ENCODE measurements at regions not wholly inside any gene's neighbourhood (a gene's known extent, or its start where the extent isn't known, plus 50 kb on each side); places are given as distances from the start of the nearest gene placed in this dataset.

GRCh38 chr5:106853266-106853665 is 817.5 kb downstream of the EFNA5 start:
- H3K27ac ChIP-seq (ENCODE audit: low read depth, low read length) = no peak overlapping the region
- H3K4me3 ChIP-seq (ENCODE audit: low read depth, low read length) = no peak overlapping the region
- H3K9me3 ChIP-seq (ENCODE audit: control insufficient read depth, insufficient read depth, low read depth, low read length) = peaks cover 6% of the 10 kb centered on the region; the same call in 1 of the 2 replicates
- no peaks in the 10 kb centered on the region for H3K27me3 ChIP-seq (ENCODE audit: control insufficient read depth, insufficient read depth, low read length)
- no peaks in the 10 kb centered on the region for H3K36me3 ChIP-seq (ENCODE audit: control insufficient read depth, insufficient read depth, low read length)
- H3K4me1 ChIP-seq (ENCODE audit: control insufficient read depth, insufficient read depth, low read length) = peaks cover 6% of the 10 kb centered on the region
- no peak overlapping the region for H3K9ac ChIP-seq (ENCODE audit: low read length)

- no peaks in the 10 kb centered on the region; the same call in 1 of the 2 replicates for H3K4me1 ChIP-seq (ENCODE audit: control insufficient read depth, insufficient read depth, low read length)
- H3K4me3 ChIP-seq (ENCODE audit: low read depth, low read length) = no peak overlapping the region
- no peaks in the 10 kb centered on the region for H3K27me3 ChIP-seq (ENCODE audit: control insufficient read depth, insufficient read depth, low read length)
- H3K27ac ChIP-seq (ENCODE audit: low read depth, low read length) = no peak overlapping the region
- H3K36me3 ChIP-seq (ENCODE audit: control insufficient read depth, insufficient read depth, low read length) = no peaks in the 10 kb centered on the region
- H3K9me3 ChIP-seq (ENCODE audit: control insufficient read depth, insufficient read depth, low read depth, low read length) = no peaks in the 10 kb centered on the region
- no peak overlapping the region for H3K9ac ChIP-seq (ENCODE audit: low read length)
Observed at GRCh38 chr5:106849266-106849665, 821.5 kb downstream of the EFNA5 start.

GRCh38 chr5:106843812-106844416 is 826.8 kb downstream of the EFNA5 start:
- Histone ChIP-seq H3K9ac (ENCODE audit: low read length) (no peak overlapping the region), H3K9me3 (ENCODE audit: control insufficient read depth, insufficient read depth, low read depth, low read length) (no peaks in the 10 kb centered on the region), H3K36me3 (ENCODE audit: control insufficient read depth, insufficient read depth, low read length) (no peaks in the 10 kb centered on the region), H3K27me3 (ENCODE audit: control insufficient read depth, insufficient read depth, low read length) (no peaks in the 10 kb centered on the region), H3K4me3 (ENCODE audit: low read depth, low read length) (no peak overlapping the region), H3K27ac (ENCODE audit: low read depth, low read length) (no peak overlapping the region), H3K4me1 (ENCODE audit: control insufficient read depth, insufficient read depth, low read length) (no peaks in the 10 kb centered on the region)

GRCh38 chr5:106833517-106833916 is 837.2 kb downstream of the EFNA5 start:
- Histone ChIP-seq H3K9me3 (ENCODE audit: control insufficient read depth, insufficient read depth, low read depth, low read length) (no peaks in the 10 kb centered on the region), H3K36me3 (ENCODE audit: control insufficient read depth, insufficient read depth, low read length) (no peaks in the 10 kb centered on the region), H3K9ac (ENCODE audit: low read length) (no peak overlapping the region), H3K27me3 (ENCODE audit: control insufficient read depth, insufficient read depth, low read length) (no peaks in the 10 kb centered on the region), H3K4me3 (ENCODE audit: low read depth, low read length) (no peak overlapping the region), H3K4me1 (ENCODE audit: control insufficient read depth, insufficient read depth, low read length) (no peaks in the 10 kb centered on the region), H3K27ac (ENCODE audit: low read depth, low read length) (no peak overlapping the region)

GRCh38 chr5:106827061-106827460 is 843.7 kb downstream of the EFNA5 start:
- no peaks in the 10 kb centered on the region for H3K9me3 ChIP-seq (ENCODE audit: control insufficient read depth, insufficient read depth, low read depth, low read length)
- H3K4me1 ChIP-seq (ENCODE audit: control insufficient read depth, insufficient read depth, low read length) = no peaks in the 10 kb centered on the region
- H3K27me3 ChIP-seq (ENCODE audit: control insufficient read depth, insufficient read depth, low read length) = no peaks in the 10 kb centered on the region
- no peak overlapping the region for H3K27ac ChIP-seq (ENCODE audit: low read depth, low read length)
- H3K36me3 ChIP-seq (ENCODE audit: control insufficient read depth, insufficient read depth, low read length) = no peaks in the 10 kb centered on the region
- no peak overlapping the region for H3K4me3 ChIP-seq (ENCODE audit: low read depth, low read length)
- H3K9ac ChIP-seq (ENCODE audit: low read length) = no peak overlapping the region

GRCh38 chr5:106825374-106825773 is 845.4 kb downstream of the EFNA5 start:
- H3K4me1 ChIP-seq (ENCODE audit: control insufficient read depth, insufficient read depth, low read length) = no peaks in the 10 kb centered on the region
- H3K27ac ChIP-seq (ENCODE audit: low read depth, low read length) = no peak overlapping the region
- no peaks in the 10 kb centered on the region for H3K9me3 ChIP-seq (ENCODE audit: control insufficient read depth, insufficient read depth, low read depth, low read length)
- H3K27me3 ChIP-seq (ENCODE audit: control insufficient read depth, insufficient read depth, low read length) = no peaks in the 10 kb centered on the region
- H3K9ac ChIP-seq (ENCODE audit: low read length) = no peak overlapping the region
- H3K4me3 ChIP-seq (ENCODE audit: low read depth, low read length) = no peak overlapping the region
- H3K36me3 ChIP-seq (ENCODE audit: control insufficient read depth, insufficient read depth, low read length) = no peaks in the 10 kb centered on the region

- Histone ChIP-seq H3K9me3 (ENCODE audit: control insufficient read depth, insufficient read depth, low read depth, low read length) (no peaks in the 10 kb centered on the region), H3K36me3 (ENCODE audit: control insufficient read depth, insufficient read depth, low read length) (no peaks in the 10 kb centered on the region), H3K4me3 (ENCODE audit: low read depth, low read length) (no peak overlapping the region), H3K27me3 (ENCODE audit: control insufficient read depth, insufficient read depth, low read length) (no peaks in the 10 kb centered on the region), H3K9ac (ENCODE audit: low read length) (no peak overlapping the region), H3K4me1 (ENCODE audit: control insufficient read depth, insufficient read depth, low read length) (no peaks in the 10 kb centered on the region), H3K27ac (ENCODE audit: low read depth, low read length) (no peak overlapping the region)
Observed at GRCh38 chr5:106822851-106823250, 847.9 kb downstream of the EFNA5 start.

- H3K27ac ChIP-seq (ENCODE audit: low read depth, low read length) = no peak overlapping the region
- H3K9me3 ChIP-seq (ENCODE audit: control insufficient read depth, insufficient read depth, low read depth, low read length) = no peaks in the 10 kb centered on the region
- no peak overlapping the region for H3K4me3 ChIP-seq (ENCODE audit: low read depth, low read length)
- H3K36me3 ChIP-seq (ENCODE audit: control insufficient read depth, insufficient read depth, low read length) = no peaks in the 10 kb centered on the region
- no peaks in the 10 kb centered on the region for H3K4me1 ChIP-seq (ENCODE audit: control insufficient read depth, insufficient read depth, low read length)
- H3K27me3 ChIP-seq (ENCODE audit: control insufficient read depth, insufficient read depth, low read length) = no peaks in the 10 kb centered on the region
- no peak overlapping the region for H3K9ac ChIP-seq (ENCODE audit: low read length)
Observed at GRCh38 chr5:106818552-106818951, 852.2 kb downstream of the EFNA5 start.

GRCh38 chr5:106814961-106815360 is 855.8 kb downstream of the EFNA5 start:
- Histone ChIP-seq H3K27ac (ENCODE audit: low read depth, low read length) (no peak overlapping the region), H3K27me3 (ENCODE audit: control insufficient read depth, insufficient read depth, low read length) (no peaks in the 10 kb centered on the region), H3K9ac (ENCODE audit: low read length) (no peak overlapping the region), H3K36me3 (ENCODE audit: control insufficient read depth, insufficient read depth, low read length) (no peaks in the 10 kb centered on the region), H3K4me3 (ENCODE audit: low read depth, low read length) (no peak overlapping the region), H3K9me3 (ENCODE audit: control insufficient read depth, insufficient read depth, low read depth, low read length) (no peaks in the 10 kb centered on the region), H3K4me1 (ENCODE audit: control insufficient read depth, insufficient read depth, low read length) (no peaks in the 10 kb centered on the region)

GRCh38 chr5:106801554-106801953 is 869.2 kb downstream of the EFNA5 start:
- Histone ChIP-seq H3K9me3 (ENCODE audit: control insufficient read depth, insufficient read depth, low read depth, low read length) (no peaks in the 10 kb centered on the region), H3K4me3 (ENCODE audit: low read depth, low read length) (no peak overlapping the region), H3K9ac (ENCODE audit: low read length) (no peak overlapping the region), H3K27me3 (ENCODE audit: control insufficient read depth, insufficient read depth, low read length) (no peaks in the 10 kb centered on the region), H3K27ac (ENCODE audit: low read depth, low read length) (no peak overlapping the region), H3K4me1 (ENCODE audit: control insufficient read depth, insufficient read depth, low read length) (no peaks in the 10 kb centered on the region; the same call in 1 of the 2 replicates), H3K36me3 (ENCODE audit: control insufficient read depth, insufficient read depth, low read length) (no peaks in the 10 kb centered on the region)

GRCh38 chr5:106797996-106798395 is 872.7 kb downstream of the EFNA5 start:
- Histone ChIP-seq H3K4me1 (ENCODE audit: control insufficient read depth, insufficient read depth, low read length) (no peaks in the 10 kb centered on the region; the same call in 1 of the 2 replicates), H3K27me3 (ENCODE audit: control insufficient read depth, insufficient read depth, low read length) (no peaks in the 10 kb centered on the region), H3K36me3 (ENCODE audit: control insufficient read depth, insufficient read depth, low read length) (no peaks in the 10 kb centered on the region), H3K9me3 (ENCODE audit: control insufficient read depth, insufficient read depth, low read depth, low read length) (no peaks in the 10 kb centered on the region), H3K9ac (ENCODE audit: low read length) (no peak overlapping the region), H3K4me3 (ENCODE audit: low read depth, low read length) (no peak overlapping the region), H3K27ac (ENCODE audit: low read depth, low read length) (no peak overlapping the region)

Data from HUES6 (cell line).